ENCODE measurements at regions not wholly inside any gene's neighbourhood (a gene's known extent, or its start where the extent isn't known, plus 50 kb on each side); places are given as distances from the start of the nearest gene placed in this dataset.

DNA sequence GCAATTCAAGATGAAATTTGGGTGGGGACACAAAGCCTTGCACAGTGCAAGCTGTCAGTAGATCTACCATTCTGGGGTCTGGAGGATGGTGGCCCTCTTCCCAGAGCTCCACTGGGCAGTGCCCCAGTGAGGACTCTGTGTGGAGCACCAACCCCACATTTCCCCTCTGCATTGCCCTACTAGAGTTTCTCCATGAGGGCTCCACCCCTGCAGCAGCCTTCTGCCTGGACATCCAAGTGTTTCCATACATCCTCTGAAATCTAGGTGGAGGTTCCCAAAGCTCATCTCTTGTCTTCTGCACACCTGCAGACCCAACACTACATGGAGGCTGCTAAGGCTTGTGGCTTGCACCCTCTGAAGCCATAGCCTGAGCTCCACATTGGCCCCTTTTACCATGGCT is 402.3 kb downstream of the RAB28 start:
- no peak for TF ChIP-seq ZFX (IDR thresholded peaks at IDR 0.05; ENCODE audit: borderline replicate concordance)
- TF ChIP-seq, protein P1, sequence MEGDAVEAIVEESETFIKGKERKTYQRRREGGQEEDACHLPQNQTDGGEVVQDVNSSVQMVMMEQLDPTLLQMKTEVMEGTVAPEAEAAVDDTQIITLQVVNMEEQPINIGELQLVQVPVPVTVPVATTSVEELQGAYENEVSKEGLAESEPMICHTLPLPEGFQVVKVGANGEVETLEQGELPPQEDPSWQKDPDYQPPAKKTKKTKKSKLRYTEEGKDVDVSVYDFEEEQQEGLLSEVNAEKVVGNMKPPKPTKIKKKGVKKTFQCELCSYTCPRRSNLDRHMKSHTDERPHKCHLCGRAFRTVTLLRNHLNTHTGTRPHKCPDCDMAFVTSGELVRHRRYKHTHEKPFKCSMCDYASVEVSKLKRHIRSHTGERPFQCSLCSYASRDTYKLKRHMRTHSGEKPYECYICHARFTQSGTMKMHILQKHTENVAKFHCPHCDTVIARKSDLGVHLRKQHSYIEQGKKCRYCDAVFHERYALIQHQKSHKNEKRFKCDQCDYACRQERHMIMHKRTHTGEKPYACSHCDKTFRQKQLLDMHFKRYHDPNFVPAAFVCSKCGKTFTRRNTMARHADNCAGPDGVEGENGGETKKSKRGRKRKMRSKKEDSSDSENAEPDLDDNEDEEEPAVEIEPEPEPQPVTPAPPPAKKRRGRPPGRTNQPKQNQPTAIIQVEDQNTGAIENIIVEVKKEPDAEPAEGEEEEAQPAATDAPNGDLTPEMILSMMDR (IDR thresholded peaks at IDR 0.05): no peak
- H3K27ac ChIP-seq: no peak overlapping the region

DNA sequence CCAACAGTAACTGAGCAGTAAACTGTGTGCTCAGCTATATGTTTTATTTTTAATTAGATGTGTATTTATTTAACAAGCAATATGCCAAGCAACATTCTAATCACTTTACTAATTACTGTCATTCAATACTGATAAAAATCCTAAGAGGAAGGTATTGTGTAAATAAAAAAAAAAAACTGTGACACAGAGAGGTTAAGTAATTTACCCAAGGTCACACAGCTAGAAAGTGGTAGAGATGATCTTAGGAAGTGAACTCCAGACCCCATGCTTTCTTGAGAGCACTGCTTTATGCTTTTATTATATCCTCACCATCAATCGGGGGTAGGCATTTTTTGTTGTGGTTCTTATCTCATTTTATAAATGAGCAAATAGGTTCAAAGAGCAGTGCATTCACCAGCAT is 417.1 kb downstream of the RAB28 start:
- TF ChIP-seq ZFX (IDR thresholded peaks at IDR 0.05; ENCODE audit: borderline replicate concordance): no peak
- TF ChIP-seq, protein P1 (IDR thresholded peaks at IDR 0.05): no peak

DNA sequence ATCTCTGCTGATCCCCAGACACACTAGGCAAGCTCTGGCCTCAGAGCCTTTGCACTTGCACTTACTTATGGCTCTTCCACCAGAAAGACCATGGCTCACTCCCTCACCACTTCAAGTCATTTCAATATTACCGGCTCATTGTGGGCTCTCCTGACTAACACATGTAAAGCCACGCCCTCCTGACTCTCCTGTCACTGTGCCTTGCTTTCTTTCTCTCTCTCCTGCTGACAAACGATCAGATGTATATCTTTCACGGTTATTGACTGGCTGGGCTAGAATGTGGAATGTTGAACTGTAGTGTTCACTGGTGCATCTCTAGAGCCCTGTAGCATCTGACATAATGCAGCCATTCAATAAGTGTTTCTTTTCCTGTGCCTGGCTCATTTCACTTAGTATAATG is 425.1 kb downstream of the RAB28 start:
- no peak overlapping the region for H3K27ac ChIP-seq
- TF ChIP-seq ZFX (IDR thresholded peaks at IDR 0.05; ENCODE audit: borderline replicate concordance): no peak

More for the DNA sequence above, 417.1 kb downstream of the RAB28 start:
- H3K27ac ChIP-seq: no peak overlapping the region

DNA sequence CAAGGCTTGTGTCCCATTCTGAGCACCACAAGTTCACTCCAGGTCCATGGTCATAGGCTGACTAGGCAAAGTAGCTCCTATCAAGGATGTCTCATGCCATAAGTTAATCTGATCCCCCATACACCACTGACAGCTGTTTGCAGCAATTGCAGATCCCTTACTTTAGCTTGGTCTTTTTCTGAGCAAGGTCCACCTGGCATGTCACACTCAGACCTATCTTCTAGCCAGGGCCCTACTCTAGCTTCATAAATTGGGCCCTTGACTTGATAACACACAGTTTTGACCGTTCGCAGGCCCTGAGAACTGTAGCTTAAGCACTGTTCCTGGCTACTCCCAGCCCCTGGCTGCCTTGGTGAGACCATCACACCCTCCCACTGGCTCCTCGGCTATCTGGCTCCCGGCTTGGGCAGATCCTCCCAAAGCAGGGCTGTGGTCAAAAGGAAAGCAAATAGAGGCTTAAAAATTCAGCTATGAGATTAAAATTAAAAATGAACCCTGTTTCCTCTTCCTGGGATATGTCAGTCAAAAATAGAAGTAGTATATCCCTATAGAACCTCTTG is 427.4 kb downstream of the RAB28 start:
- TF ChIP-seq, protein P1 (IDR thresholded peaks at IDR 0.05): no peak
- no peak for TF ChIP-seq ZFX (IDR thresholded peaks at IDR 0.05; ENCODE audit: borderline replicate concordance)
- no peak overlapping the region for H3K27ac ChIP-seq

DNA sequence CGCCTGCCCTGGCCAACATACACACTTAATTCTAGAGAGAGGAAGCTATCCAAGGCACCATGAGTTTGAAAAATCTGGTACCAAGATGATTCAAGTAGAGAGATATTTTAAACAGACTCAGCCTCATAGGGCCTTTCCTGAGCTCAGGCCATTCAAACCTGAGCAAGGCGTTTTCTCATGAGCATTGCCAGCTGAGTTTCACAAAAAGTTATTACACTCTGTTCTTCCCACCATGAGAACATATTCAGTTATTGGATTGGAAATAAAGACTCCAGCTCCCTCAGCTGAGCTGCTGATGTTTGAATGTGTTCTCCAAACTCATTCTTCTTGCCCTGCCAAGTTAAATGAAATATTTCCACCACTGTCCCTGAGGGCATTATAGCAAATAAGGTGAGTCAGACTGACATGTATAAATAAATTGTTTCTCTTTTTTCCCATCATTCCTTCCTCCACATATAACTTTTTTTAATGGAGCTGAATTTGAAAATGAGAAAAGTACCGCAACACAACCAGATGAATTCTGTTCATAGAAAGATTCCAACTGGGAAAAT is 429.6 kb downstream of the RAB28 start:
- no peak for TF ChIP-seq ZFX (IDR thresholded peaks at IDR 0.05; ENCODE audit: borderline replicate concordance)
- TF ChIP-seq, protein P1 (IDR thresholded peaks at IDR 0.05): no peak
- no peak overlapping the region for H3K27ac ChIP-seq

DNA sequence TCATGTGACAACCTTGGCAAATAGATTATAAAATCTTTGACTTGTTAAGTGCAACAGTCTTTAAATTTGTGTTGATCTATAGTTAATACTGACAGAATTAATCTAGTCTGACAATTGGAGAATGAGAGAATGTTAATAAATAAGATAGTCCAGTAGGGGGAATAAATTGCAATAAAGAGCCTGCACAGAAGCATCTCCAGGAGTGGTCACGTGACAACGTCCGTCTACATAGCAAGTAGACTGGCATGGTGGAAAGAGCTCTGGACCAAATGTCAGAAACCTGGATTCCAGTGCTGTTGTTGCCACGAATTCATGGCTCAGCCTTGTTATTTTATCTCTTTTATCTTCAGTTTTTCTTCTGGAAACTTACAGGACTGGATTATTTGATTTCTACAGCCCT is 436.5 kb downstream of the RAB28 start:
- TF ChIP-seq, protein P1 (IDR thresholded peaks at IDR 0.05): no peak
- TF ChIP-seq ZFX (IDR thresholded peaks at IDR 0.05; ENCODE audit: borderline replicate concordance): no peak
- H3K27ac ChIP-seq: no peak overlapping the region

DNA sequence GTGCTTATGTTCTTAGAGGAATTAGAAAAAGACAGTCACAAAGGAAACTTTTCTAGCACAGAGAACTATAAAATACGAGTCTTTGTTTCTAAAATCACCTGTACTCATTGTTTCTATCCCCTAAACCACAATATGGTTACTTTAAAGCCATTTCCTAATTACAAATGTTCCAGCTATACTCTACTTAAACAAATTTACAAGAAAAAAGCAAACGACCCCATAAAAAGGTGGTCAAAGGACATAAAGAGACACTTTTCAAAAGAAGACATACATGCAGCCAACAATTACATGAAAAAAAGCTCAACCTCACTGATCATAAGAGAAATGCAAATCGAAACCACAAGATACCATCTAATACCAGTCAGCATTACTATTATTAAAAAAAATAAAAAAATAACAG is 447.3 kb downstream of the RAB28 start:
- TF ChIP-seq, protein P1 (IDR thresholded peaks at IDR 0.05): no peak
- no peak for TF ChIP-seq ZFX (IDR thresholded peaks at IDR 0.05; ENCODE audit: borderline replicate concordance)
- H3K27ac ChIP-seq: no peak overlapping the region

DNA sequence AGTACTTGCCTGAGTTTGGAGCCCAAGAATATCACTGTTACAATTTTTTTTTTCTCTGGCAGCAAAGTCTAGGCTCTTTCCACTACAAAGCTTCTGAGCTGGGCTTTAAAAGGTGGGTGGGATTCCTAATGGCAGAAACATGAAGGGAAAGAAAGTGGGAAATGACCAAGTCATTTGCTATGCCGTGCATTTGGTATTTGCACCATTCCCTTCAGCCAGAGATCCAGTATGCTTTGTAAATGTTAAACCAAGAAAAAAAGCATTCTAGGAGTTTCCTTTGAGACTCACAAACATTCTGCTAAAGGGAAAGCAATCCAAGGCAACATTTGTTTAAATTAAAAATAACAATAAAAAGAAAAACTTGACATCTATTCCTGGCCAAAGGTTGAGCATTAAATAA is 451.2 kb downstream of the RAB28 start:
- TF ChIP-seq ZFX (IDR thresholded peaks at IDR 0.05; ENCODE audit: borderline replicate concordance): no peak
- TF ChIP-seq, protein P1 (IDR thresholded peaks at IDR 0.05): no peak

More for the DNA sequence above, 451.2 kb downstream of the RAB28 start:
- no peak overlapping the region for H3K27ac ChIP-seq
